HG02970 (cell line): ENCODE measurements at regions not wholly inside any gene's neighbourhood (a gene's known extent, or its start where the extent isn't known, plus 50 kb on each side); places are given as distances from the start of the nearest gene placed in this dataset.

ENCODE experiments used
- ATAC-seq: cut with Tn5 transposase; IDR thresholded peaks from one replicate; pipeline ENCODE4 v1.9.1; 2021; ENCODE audit warnings: mild to moderate bottlenecking, moderate library complexity, moderate number of reproducible peaks; ENCODE audit not compliant: unreplicated experiment, low FRiP score

GRCh38 chr15:46366360-46367007 lies 731.7 kb downstream of the SQOR start:
- ATAC-seq = no peak

- ATAC-seq = no peak
Observed at GRCh38 chr15:46383978-46384377, 749.1 kb downstream of the SQOR start.

- no peak for ATAC-seq
Observed at GRCh38 chr15:46386356-46386755, 751.5 kb downstream of the SQOR start.

- ATAC-seq = no peak
Observed at GRCh38 chr15:46389739-46390138, 754.9 kb downstream of the SQOR start.

GRCh38 chr15:46394463-46394862 lies 759.6 kb downstream of the SQOR start:
- no peak for ATAC-seq

GRCh38 chr15:46408312-46408711 lies 773.5 kb downstream of the SQOR start:
- no peak for ATAC-seq

- ATAC-seq = no peak
Observed at GRCh38 chr15:46409841-46410301, 775.0 kb downstream of the SQOR start.

GRCh38 chr15:46410705-46411104 lies 775.9 kb downstream of the SQOR start:
- no peak for ATAC-seq

- no peak for ATAC-seq
Observed at GRCh38 chr15:46411900-46412299, 777.1 kb downstream of the SQOR start.

GRCh38 chr15:46413799-46414198 lies 779.0 kb downstream of the SQOR start:
- no peak for ATAC-seq

- no peak for ATAC-seq
Observed at GRCh38 chr15:46416544-46416943, 781.7 kb downstream of the SQOR start.

- ATAC-seq = no peak
Observed at GRCh38 chr15:46420990-46421389, 786.2 kb downstream of the SQOR start.

GRCh38 chr15:46441294-46442062 lies 806.6 kb downstream of the SQOR start:
- no peak for ATAC-seq

- no peak for ATAC-seq
Observed at GRCh38 chr15:46442184-46442583, 807.4 kb downstream of the SQOR start.

- ATAC-seq = no peak
Observed at GRCh38 chr15:46442901-46443590, 808.2 kb downstream of the SQOR start.

- ATAC-seq = no peak
Observed at GRCh38 chr15:46450112-46450809, 815.4 kb downstream of the SQOR start.

GRCh38 chr15:46450810-46451182 lies 816.0 kb downstream of the SQOR start:
- ATAC-seq = no peak

GRCh38 chr15:46452297-46452820 lies 817.5 kb downstream of the SQOR start:
- ATAC-seq = no peak

- ATAC-seq = no peak
Observed at GRCh38 chr15:46456456-46456855, 821.6 kb downstream of the SQOR start.

- no peak for ATAC-seq
Observed at GRCh38 chr15:46460431-46461094, 825.7 kb downstream of the SQOR start.
